ENCODE measurements at regions not wholly inside any gene's neighbourhood (a gene's known extent, or its start where the extent isn't known, plus 50 kb on each side); places are given as distances from the start of the nearest gene placed in this dataset.

DNA sequence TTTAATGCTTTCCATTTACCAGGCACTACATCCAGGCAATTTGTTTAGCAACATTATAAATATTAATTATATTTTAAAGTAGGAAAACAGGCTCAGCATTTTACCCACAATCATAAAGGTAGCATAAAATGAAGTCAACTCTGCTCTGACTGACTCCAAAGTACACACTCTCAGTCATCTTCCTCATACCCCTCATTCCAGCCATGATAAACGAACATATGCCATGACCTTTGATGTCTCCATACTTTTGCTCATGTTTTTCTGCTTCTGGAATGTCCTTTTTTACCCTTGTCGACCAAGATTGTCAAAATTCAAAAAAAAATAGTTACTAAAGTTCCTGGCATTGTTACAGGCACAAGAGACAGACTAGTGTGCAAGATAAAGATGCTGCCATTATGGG lies 77.7 kb upstream of the SOX6 start:
- no peak for DNase-seq (ENCODE audit: low read depth)

DNA sequence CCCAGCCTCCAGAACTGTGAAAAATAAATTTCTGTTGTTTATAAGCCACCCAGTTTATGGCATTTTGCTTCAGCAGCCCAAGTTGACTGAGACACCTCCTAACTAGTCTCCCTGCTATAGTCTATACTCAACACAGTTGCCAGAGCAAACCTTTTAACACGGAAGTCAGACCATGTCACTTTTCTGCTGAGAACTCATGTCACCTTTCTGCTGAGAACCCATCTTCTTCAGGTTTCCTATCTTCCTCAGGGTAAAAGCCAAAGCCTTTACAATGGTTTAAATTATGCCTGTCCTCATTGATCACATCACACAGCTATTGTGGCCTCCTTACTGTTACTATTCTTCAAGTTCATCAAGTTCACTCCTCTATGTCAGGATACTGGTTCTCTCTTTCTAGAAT lies 74.3 kb upstream of the SOX6 start:
- no peak for DNase-seq (ENCODE audit: low read depth)

DNA sequence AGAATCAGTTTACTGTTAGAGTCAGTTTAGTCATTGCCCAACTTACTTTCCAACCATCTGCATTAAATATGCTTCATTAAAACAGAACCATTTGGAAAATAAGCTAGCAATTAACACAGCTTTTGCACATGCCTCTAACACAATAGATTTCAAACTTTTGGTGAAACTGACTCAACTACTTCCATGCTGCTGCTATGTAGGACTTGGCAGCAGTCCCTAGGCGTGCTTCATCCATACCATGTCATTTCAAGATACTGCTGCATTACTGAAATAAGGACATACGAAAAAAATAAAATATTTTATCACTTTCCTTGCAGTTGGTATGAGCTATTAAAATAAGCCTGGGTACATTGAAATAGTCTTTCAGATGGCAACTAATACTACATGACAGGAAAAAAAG lies 65.5 kb upstream of the SOX6 start:
- DNase-seq (ENCODE audit: low read depth): no peak

DNA sequence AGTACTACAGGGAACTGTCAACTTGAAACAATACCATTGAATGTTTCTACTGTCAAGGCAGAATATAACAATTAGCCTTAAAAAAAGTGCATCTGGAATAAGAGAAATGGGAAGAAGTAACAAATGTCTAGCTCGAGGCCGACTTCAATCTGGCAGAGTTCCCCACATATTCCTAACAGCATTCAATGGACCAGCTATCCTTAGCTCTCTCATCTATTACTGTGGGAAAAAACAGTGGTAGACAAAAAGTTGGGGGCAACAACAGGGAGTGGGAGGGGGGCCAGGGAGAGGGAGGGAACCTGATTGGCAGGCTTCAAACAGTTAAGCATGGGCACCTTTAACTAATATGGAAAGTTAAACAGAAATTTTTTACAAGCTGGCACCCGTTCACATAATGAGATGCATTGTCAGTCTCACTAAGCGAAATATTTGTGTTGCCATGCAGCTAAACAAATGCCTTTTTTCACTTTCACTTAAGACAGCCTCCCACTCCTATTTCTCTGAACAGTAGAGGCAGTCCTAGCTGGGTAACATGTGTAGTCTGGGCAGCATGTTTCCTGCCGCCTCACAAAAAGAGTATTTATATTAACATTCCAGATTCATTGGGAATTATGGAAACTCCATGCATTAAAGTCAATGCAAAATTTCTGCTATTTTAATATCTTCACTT lies 62.2 kb upstream of the SOX6 start:
- no peak for DNase-seq (ENCODE audit: low read depth)

DNA sequence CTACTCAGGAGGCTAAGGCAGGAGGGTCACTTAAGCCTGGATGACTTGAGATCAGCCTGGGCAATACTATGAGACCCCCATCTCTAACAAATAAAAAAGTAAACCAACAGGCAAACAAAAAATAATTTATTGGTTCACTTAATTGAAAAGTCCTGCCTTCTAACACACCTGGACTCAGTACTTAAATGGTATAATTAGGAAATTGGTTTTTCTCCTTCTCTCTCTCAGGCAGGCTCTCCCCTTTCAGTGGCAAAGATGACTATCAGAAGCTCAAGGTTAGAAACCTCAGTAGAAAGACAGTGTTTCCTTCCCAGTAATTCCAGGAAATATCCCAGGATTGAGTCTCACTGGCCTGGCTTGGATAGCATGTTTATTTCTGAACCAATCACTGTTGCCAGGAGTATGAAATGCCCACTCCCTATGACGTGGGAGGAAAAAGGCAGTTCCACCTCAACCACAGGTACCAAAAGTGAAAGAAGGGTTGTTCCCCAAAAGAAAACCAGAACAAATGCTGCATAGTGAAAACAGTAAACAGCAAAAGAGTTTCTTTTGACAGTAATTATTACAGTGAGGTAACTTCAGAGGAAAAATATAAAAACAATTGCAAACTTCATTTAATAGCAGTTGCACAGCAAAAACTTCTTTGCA lies 56.3 kb upstream of the SOX6 start:
- DNase-seq (ENCODE audit: low read depth): no peak

DNA sequence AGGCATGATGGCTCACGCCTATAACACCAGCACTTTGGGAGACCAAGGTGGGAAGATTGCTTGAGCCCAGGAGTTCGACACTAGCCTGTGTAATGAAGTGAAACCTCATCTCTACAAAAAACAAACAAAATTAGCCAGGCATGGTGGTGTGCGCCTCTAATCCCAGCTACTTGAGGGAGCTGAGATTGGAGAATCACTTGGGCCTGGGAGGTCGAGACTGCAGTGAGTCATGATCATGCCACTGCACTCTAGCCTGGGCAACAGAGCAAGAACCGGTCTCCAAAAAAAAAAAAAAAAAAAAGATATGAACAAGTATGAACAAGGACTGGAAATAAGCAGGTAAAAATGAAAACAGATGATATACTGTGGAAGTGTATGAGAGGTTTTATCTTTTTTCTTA lies 54.1 kb upstream of the SOX6 start:
- DNase-seq (ENCODE audit: low read depth): no peak

DNA sequence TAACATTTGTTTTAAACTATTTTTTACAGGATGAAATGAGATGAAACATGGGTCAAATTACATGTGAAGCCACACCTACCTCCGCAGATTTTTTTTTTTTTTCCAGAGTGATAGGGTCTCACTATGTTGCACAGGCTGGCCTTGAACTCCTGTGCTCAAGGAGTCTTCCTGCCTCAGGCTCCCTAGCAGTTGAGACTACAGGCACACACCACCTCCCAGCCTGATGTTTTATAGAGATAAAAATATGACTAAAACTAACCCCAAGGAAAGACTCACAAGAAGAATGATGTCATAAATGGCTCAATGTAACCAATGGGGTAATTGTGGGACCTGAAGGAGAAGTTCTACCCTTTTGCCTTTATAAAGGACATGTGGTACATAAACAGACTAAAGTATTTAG lies 52.3 kb upstream of the SOX6 start:
- no peak for DNase-seq (ENCODE audit: low read depth)

DNA sequence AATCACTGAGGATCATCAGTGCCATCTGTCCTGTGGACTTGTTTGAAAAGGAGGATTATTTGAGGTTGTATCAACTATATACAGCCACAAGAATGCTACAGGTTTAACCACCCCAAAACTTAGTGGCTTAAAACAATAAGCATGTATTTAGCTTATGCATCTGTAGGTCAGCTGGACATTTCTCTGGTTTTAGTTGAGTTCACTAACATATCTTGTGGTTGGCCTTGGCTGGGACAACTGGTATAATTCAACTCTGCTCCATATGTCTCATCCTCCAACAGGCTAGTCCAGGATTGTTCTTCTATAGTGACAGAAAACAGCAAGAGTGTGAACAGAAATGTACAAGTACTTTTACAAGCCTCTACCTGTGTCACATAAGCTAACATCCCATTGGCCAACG lies 49.9 kb upstream of the SOX6 start:
- no peak for DNase-seq (ENCODE audit: low read depth)

Measured in activated T-cell treated with anti-CD3 and anti-CD28 coated beads for 48 hours (primary cell).